ENCODE measurements at regions not wholly inside any gene's neighbourhood (a gene's known extent, or its start where the extent isn't known, plus 50 kb on each side); places are given as distances from the start of the nearest gene placed in this dataset.

GRCh38 chr4:181661090-181661489, 582.1 kb upstream of the TENM3 start:
- Mint-ChIP-seq H3K36me3 (ENCODE audit: unreplicated experiment) (no peaks in the 10 kb centered on the region), H3K9me3 (ENCODE audit: unreplicated experiment) (no peaks in the 10 kb centered on the region), H3K27ac (ENCODE audit: unreplicated experiment) (peak overlapping the region; percentile 81), H3K27me3 (ENCODE audit: unreplicated experiment) (no peaks in the 10 kb centered on the region), H3K4me1 (ENCODE audit: unreplicated experiment) (peaks cover 39% of the 10 kb centered on the region), H3K4me3 (ENCODE audit: unreplicated experiment) (no peak overlapping the region)
- no peak for TF ChIP-seq CTCF (IDR thresholded peaks at IDR 0.05)
- DNase-seq (ENCODE audit: extremely low spot score, unreplicated experiment): no peak

GRCh38 chr4:181661923-181662322, 581.3 kb upstream of the TENM3 start:
- H3K4me1 Mint-ChIP-seq (ENCODE audit: unreplicated experiment): peaks cover 39% of the 10 kb centered on the region
- no peak for DNase-seq (ENCODE audit: extremely low spot score, unreplicated experiment)
- no peaks in the 10 kb centered on the region for H3K27me3 Mint-ChIP-seq (ENCODE audit: unreplicated experiment)
- no peaks in the 10 kb centered on the region for H3K9me3 Mint-ChIP-seq (ENCODE audit: unreplicated experiment)
- H3K27ac Mint-ChIP-seq (ENCODE audit: unreplicated experiment): peak overlapping the region; percentile 81
- H3K4me3 Mint-ChIP-seq (ENCODE audit: unreplicated experiment): no peak overlapping the region
- H3K36me3 Mint-ChIP-seq (ENCODE audit: unreplicated experiment): no peaks in the 10 kb centered on the region
- no peak for TF ChIP-seq CTCF (IDR thresholded peaks at IDR 0.05)

GRCh38 chr4:181662383-181662782, 580.8 kb upstream of the TENM3 start:
- Mint-ChIP-seq H3K27me3 (ENCODE audit: unreplicated experiment) (no peaks in the 10 kb centered on the region), H3K4me3 (ENCODE audit: unreplicated experiment) (peak overlapping the region; percentile 21), H3K4me1 (ENCODE audit: unreplicated experiment) (peaks cover 39% of the 10 kb centered on the region), H3K27ac (ENCODE audit: unreplicated experiment) (peak overlapping the region; percentile 81), H3K9me3 (ENCODE audit: unreplicated experiment) (no peaks in the 10 kb centered on the region), H3K36me3 (ENCODE audit: unreplicated experiment) (no peaks in the 10 kb centered on the region)
- DNase-seq (ENCODE audit: extremely low spot score, unreplicated experiment): no peak
- no peak for TF ChIP-seq CTCF (IDR thresholded peaks at IDR 0.05)

GRCh38 chr4:181670506-181670905, 572.7 kb upstream of the TENM3 start:
- peaks cover 4% of the 10 kb centered on the region for H3K4me1 Mint-ChIP-seq (ENCODE audit: unreplicated experiment)
- no peak for DNase-seq (ENCODE audit: extremely low spot score, unreplicated experiment)
- no peak overlapping the region for H3K4me3 Mint-ChIP-seq (ENCODE audit: unreplicated experiment)
- no peak overlapping the region for H3K27ac Mint-ChIP-seq (ENCODE audit: unreplicated experiment)
- H3K9me3 Mint-ChIP-seq (ENCODE audit: unreplicated experiment): no peaks in the 10 kb centered on the region
- no peaks in the 10 kb centered on the region for H3K27me3 Mint-ChIP-seq (ENCODE audit: unreplicated experiment)
- H3K36me3 Mint-ChIP-seq (ENCODE audit: unreplicated experiment): no peaks in the 10 kb centered on the region
- TF ChIP-seq CTCF (IDR thresholded peaks at IDR 0.05): no peak

GRCh38 chr4:181671672-181672071, 571.5 kb upstream of the TENM3 start:
- TF ChIP-seq CTCF (IDR thresholded peaks at IDR 0.05): no peak
- no peaks in the 10 kb centered on the region for H3K9me3 Mint-ChIP-seq (ENCODE audit: unreplicated experiment)
- H3K4me3 Mint-ChIP-seq (ENCODE audit: unreplicated experiment): no peak overlapping the region
- no peaks in the 10 kb centered on the region for H3K27me3 Mint-ChIP-seq (ENCODE audit: unreplicated experiment)
- H3K36me3 Mint-ChIP-seq (ENCODE audit: unreplicated experiment): no peaks in the 10 kb centered on the region
- H3K27ac Mint-ChIP-seq (ENCODE audit: unreplicated experiment): no peak overlapping the region
- peaks cover 4% of the 10 kb centered on the region for H3K4me1 Mint-ChIP-seq (ENCODE audit: unreplicated experiment)
- no peak for DNase-seq (ENCODE audit: extremely low spot score, unreplicated experiment)

Data from osteocyte (in vitro differentiated cells).